Suprapubic skin (tissue), 4 donors: ENCODE measurements at regions not wholly inside any gene's neighbourhood (a gene's known extent, or its start where the extent isn't known, plus 50 kb on each side); places are given as distances from the start of the nearest gene placed in this dataset.

Experiments
- CTCF ChIP-seq, 2 donors: fragments of 200-600 bp in 1 of 2; fragments of 450-650 bp in 1 of 2; sonication (generic) in 1 of 2; IDR thresholded peaks; one replicate each; pipeline ENCODE4 v1.5.1; 2016 to 2019; ENCODE audit warnings: antibody characterized with exemption in 2 of 2, mild to moderate bottlenecking in 1 of 2, moderate library complexity in 1 of 2
- POLR2A ChIP-seq, 2 donors: fragments of 450-650 bp; IDR thresholded peaks; one replicate each; pipeline ENCODE4 v1.6.1; 2017; ENCODE audit warnings: antibody characterized with exemption in 2 of 2, mild to moderate bottlenecking in 2 of 2, moderate library complexity in 2 of 2
- POLR2AphosphoS5 ChIP-seq, 3 donors: sonication (generic); formaldehyde crosslinking; IDR thresholded peaks; one replicate each; pipeline ENCODE4 v1.6.1; 2017; ENCODE audit warnings: antibody characterized with exemption in 3 of 3

GRCh38 chr7:110564246-110564645 lies 526.7 kb upstream of the LRRN3 start:
- TF ChIP-seq POLR2AphosphoS5 (IDR thresholded peaks at IDR 0.05) (no peak), POLR2A (IDR thresholded peaks at IDR 0.05) (no peak), CTCF (IDR thresholded peaks at IDR 0.05) (no peak)
